MCF 10A (cell line): ENCODE measurements at regions not wholly inside any gene's neighbourhood (a gene's known extent, or its start where the extent isn't known, plus 50 kb on each side); places are given as distances from the start of the nearest gene placed in this dataset.
"Not testable (repeated sequence)": the region's sequence is repeated elsewhere in the genome, so short reads cannot be mapped to it uniquely, and the experiment has no call there.

Source experiments
- BruUV-seq: library from RNA; stranded (reverse); fragments of 400-500 nt; replicated peaks from 2 replicates; lab custom pipeline; 2021; lab: Mats Ljungman, UMichigan
- CTCF ChIA-PET: fragments of 300-600 bp; sonication (Branson Sonifier 250); formaldehyde crosslinking; extraction: SDS; loops from one replicate; lab custom pipeline; 2021; ENCODE audit warnings: antibody characterized with exemption, inconsistent platforms; lab: Yijun Ruan, JAX
- POLR2A ChIA-PET: fragments of 300-600, 350-650 bp; sonication (Branson Sonifier 250); formaldehyde crosslinking; extraction: SDS; loops from one replicate; lab custom pipeline; 2020; ENCODE audit warnings: antibody characterized with exemption, inconsistent platforms; lab: Yijun Ruan, JAX
- DNase-seq: peaks from one replicate; pipeline ENCODE4 v3.0.0-alpha.2; 2018; ENCODE audit not compliant: unreplicated experiment
- H3K27ac Mint-ChIP-seq: one replicate; pipeline ENCODE4 v1.8.0; 2022; ENCODE audit warnings: mild to moderate bottlenecking, low read depth, mixed read lengths; ENCODE audit not compliant: unreplicated experiment
- H3K27me3 Mint-ChIP-seq: one replicate; pipeline ENCODE4 v1.8.0; 2022; ENCODE audit warnings: mixed read lengths; ENCODE audit not compliant: insufficient read depth, unreplicated experiment
- H3K36me3 Mint-ChIP-seq: one replicate; pipeline ENCODE4 v1.8.0; 2022; ENCODE audit warnings: mild to moderate bottlenecking, moderate library complexity, mixed read lengths; ENCODE audit not compliant: insufficient read depth, unreplicated experiment
- H3K4me1 Mint-ChIP-seq: one replicate; pipeline ENCODE4 v1.8.0; 2022; ENCODE audit warnings: mixed read lengths; ENCODE audit not compliant: insufficient read depth, unreplicated experiment
- H3K4me3 Mint-ChIP-seq: one replicate; pipeline ENCODE4 v1.8.0; 2022; ENCODE audit warnings: mild to moderate bottlenecking, moderate library complexity, mixed read lengths; ENCODE audit not compliant: unreplicated experiment
- H3K9me3 Mint-ChIP-seq: one replicate; pipeline ENCODE4 v1.8.0; 2022; ENCODE audit warnings: mixed read lengths; ENCODE audit not compliant: unreplicated experiment
- intact Hi-C: fragments of 100-400 bp; cut with micrococcal nuclease; formaldehyde crosslinking; loops from 2 replicates; pipeline ENCODE4 v1.14.1; 2022

GRCh38 chr2:90298126-90298755 is 1606.8 kb downstream of the RPIA start:
- POLR2A ChIA-PET, H3K36me3 Mint-ChIP-seq, H3K4me1 Mint-ChIP-seq, intact Hi-C loops, CTCF ChIA-PET, H3K27me3 Mint-ChIP-seq, H3K4me3 Mint-ChIP-seq, H3K27ac Mint-ChIP-seq, BruUV-seq, H3K9me3 Mint-ChIP-seq, DNase-seq: not testable (repeated sequence)

- H3K27ac Mint-ChIP-seq, DNase-seq, BruUV-seq, H3K36me3 Mint-ChIP-seq, H3K27me3 Mint-ChIP-seq, H3K4me3 Mint-ChIP-seq, H3K4me1 Mint-ChIP-seq, intact Hi-C loops, POLR2A ChIA-PET, CTCF ChIA-PET, H3K9me3 Mint-ChIP-seq: not testable (repeated sequence)
Observed at GRCh38 chr2:90298983-90299382, 1607.5 kb downstream of the RPIA start.

GRCh38 chr2:90322982-90323381 is 1631.5 kb downstream of the RPIA start:
- H3K27ac Mint-ChIP-seq, BruUV-seq, H3K9me3 Mint-ChIP-seq, POLR2A ChIA-PET, CTCF ChIA-PET, H3K36me3 Mint-ChIP-seq, H3K4me1 Mint-ChIP-seq, intact Hi-C loops, DNase-seq, H3K27me3 Mint-ChIP-seq: not testable (repeated sequence)
- peak overlapping the region; percentile 59 for H3K4me3 Mint-ChIP-seq

- POLR2A ChIA-PET, DNase-seq: not testable (repeated sequence)
Observed at GRCh38 chr2:90323612-90324558, 1632.4 kb downstream of the RPIA start.

GRCh38 chr2:90324672-90325071 is 1633.2 kb downstream of the RPIA start:
- POLR2A ChIA-PET, H3K36me3 Mint-ChIP-seq, H3K27ac Mint-ChIP-seq, H3K27me3 Mint-ChIP-seq, H3K4me1 Mint-ChIP-seq, BruUV-seq, H3K4me3 Mint-ChIP-seq, H3K9me3 Mint-ChIP-seq, intact Hi-C loops, CTCF ChIA-PET, DNase-seq: not testable (repeated sequence)

More at GRCh38 chr2:90323612-90324558, 1632.4 kb downstream of the RPIA start:
- BruUV-seq, H3K9me3 Mint-ChIP-seq, intact Hi-C loops, H3K36me3 Mint-ChIP-seq, H3K4me1 Mint-ChIP-seq, H3K27ac Mint-ChIP-seq, CTCF ChIA-PET, H3K27me3 Mint-ChIP-seq, H3K4me3 Mint-ChIP-seq: not testable (repeated sequence)

GRCh38 chr2:90325796-90326353 is 1634.4 kb downstream of the RPIA start:
- not testable (repeated sequence) for BruUV-seq

GRCh38 chr2:90355546-90355945 is 1664.1 kb downstream of the RPIA start:
- intact Hi-C loops, H3K27ac Mint-ChIP-seq, DNase-seq, POLR2A ChIA-PET, H3K36me3 Mint-ChIP-seq, H3K27me3 Mint-ChIP-seq, H3K9me3 Mint-ChIP-seq, BruUV-seq, CTCF ChIA-PET, H3K4me3 Mint-ChIP-seq, H3K4me1 Mint-ChIP-seq: not testable (repeated sequence)

More at GRCh38 chr2:90325796-90326353, 1634.4 kb downstream of the RPIA start:
- H3K4me1 Mint-ChIP-seq, CTCF ChIA-PET, DNase-seq, POLR2A ChIA-PET, intact Hi-C loops, H3K27ac Mint-ChIP-seq, H3K9me3 Mint-ChIP-seq, H3K36me3 Mint-ChIP-seq, H3K4me3 Mint-ChIP-seq: not testable (repeated sequence)
- peaks cover 11% of the 10 kb centered on the region for H3K27me3 Mint-ChIP-seq

GRCh38 chr2:90359344-90359743 is 1667.9 kb downstream of the RPIA start:
- DNase-seq, H3K4me3 Mint-ChIP-seq, intact Hi-C loops, H3K36me3 Mint-ChIP-seq, POLR2A ChIA-PET, H3K27me3 Mint-ChIP-seq, H3K9me3 Mint-ChIP-seq, H3K27ac Mint-ChIP-seq, CTCF ChIA-PET, H3K4me1 Mint-ChIP-seq, BruUV-seq: not testable (repeated sequence)
